SJSA1 (cell line): ENCODE measurements at regions not wholly inside any gene's neighbourhood (a gene's known extent, or its start where the extent isn't known, plus 50 kb on each side); places are given as distances from the start of the nearest gene placed in this dataset.
"Not testable (repeated sequence)": the region's sequence is repeated elsewhere in the genome, so short reads cannot be mapped to it uniquely, and the experiment has no call there.

Experiments
- DNase-seq, 2 experiments: peaks; one replicate each; pipeline ENCODE4 v3.0.0-alpha.2; 2015 to 2020; ENCODE audit warnings: low spot score in 2 of 2, low read depth in 1 of 2
- H3K27ac ChIP-seq: fragments of 250-450 bp; sonication (Bioruptor Pico); 2 replicates; pipeline ENCODE4 v1.5.1; 2020; ENCODE audit warnings: mild to moderate bottlenecking, moderate library complexity
- H3K27me3 ChIP-seq: fragments of 250-450 bp; sonication (Bioruptor Pico); replicated peaks from 2 replicates; pipeline ENCODE4 v1.5.1; 2020; ENCODE audit warnings: mild to moderate bottlenecking, moderate library complexity
- H3K36me3 ChIP-seq: fragments of 250-450 bp; sonication (Bioruptor Pico); 2 replicates; pipeline ENCODE4 v1.5.1; 2020; ENCODE audit warnings: mild to moderate bottlenecking
- H3K4me1 ChIP-seq: fragments of 250-450 bp; sonication (Bioruptor Pico); replicated peaks from 2 replicates; pipeline ENCODE4 v1.6.1; 2021; ENCODE audit warnings: mild to moderate bottlenecking
- H3K4me3 ChIP-seq: fragments of 250-450 bp; sonication (Bioruptor Pico); 2 replicates; pipeline ENCODE4 v1.5.1; 2020; ENCODE audit warnings: mild to moderate bottlenecking
- H3K9me3 ChIP-seq: fragments of 250-450 bp; sonication (Bioruptor Pico); replicated peaks from 2 replicates; pipeline ENCODE4 v1.5.1; 2020; ENCODE audit warnings: mild to moderate bottlenecking

DNA sequence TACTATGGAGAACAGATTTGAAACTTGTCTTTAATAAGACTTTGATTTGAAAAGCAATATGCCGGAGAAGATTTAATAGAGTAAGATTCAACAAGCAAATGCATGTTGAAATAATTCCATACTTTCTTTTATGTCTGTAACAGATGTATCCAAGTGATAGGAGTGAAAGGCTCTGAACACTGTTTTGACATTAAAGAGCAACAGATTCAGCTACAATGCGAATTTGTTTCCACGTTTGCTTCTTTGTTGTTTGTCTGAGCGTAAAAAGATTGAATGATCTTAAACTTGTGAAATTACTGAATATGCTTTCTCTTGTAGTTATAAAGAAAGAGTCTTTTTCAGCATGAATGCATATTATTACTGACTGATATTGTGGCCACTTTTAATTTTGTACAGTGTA lies 2612.9 kb downstream of the PCDH9 start:
- no peak overlapping the region for H3K4me3 ChIP-seq
- no peaks in the 10 kb centered on the region for H3K4me1 ChIP-seq
- H3K27me3 ChIP-seq = 0 out of 2 replicates have a peak, but pooled peaks cover 3% of the 10 kb centered on the region
- H3K27ac ChIP-seq = no peak overlapping the region
- no peaks in the 10 kb centered on the region for H3K36me3 ChIP-seq
- DNase-seq = no peak
- H3K9me3 ChIP-seq = no peaks in the 10 kb centered on the region

DNA sequence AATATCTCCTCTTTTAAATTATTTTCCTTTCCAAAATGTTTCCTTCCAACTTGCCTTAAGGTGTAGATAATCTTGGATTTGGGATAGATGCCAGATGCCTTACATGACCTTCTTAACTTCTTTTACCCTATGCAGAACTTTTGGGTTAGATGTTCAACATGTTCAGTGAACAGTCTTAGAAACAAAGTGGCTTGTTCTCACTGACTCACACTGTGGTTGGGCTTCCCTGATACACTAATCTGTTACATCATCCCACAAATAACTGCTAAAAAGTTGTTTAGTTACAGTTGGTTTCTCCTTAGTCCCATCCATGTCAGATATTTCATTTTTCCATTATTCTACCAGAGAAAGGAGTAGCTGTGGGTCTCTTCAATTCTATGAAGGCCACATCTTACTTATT lies 2638.2 kb downstream of the PCDH9 start:
- Histone ChIP-seq H3K4me3 (no peak overlapping the region), H3K9me3 (no peaks in the 10 kb centered on the region), H3K27ac (no peak overlapping the region), H3K27me3 (no peaks in the 10 kb centered on the region), H3K36me3 (no peaks in the 10 kb centered on the region), H3K4me1 (no peaks in the 10 kb centered on the region)
- DNase-seq = no peak

- no peaks in the 10 kb centered on the region for H3K27me3 ChIP-seq
- no peak overlapping the region for H3K27ac ChIP-seq
- no peaks in the 10 kb centered on the region for H3K9me3 ChIP-seq
- DNase-seq = no peak
- H3K4me3 ChIP-seq = no peak overlapping the region
- no peaks in the 10 kb centered on the region for H3K36me3 ChIP-seq
- no peaks in the 10 kb centered on the region for H3K4me1 ChIP-seq
These were observed 2650.8 kb downstream of the PCDH9 start for GRCh38 chr13:64579331-64579730.

DNA sequence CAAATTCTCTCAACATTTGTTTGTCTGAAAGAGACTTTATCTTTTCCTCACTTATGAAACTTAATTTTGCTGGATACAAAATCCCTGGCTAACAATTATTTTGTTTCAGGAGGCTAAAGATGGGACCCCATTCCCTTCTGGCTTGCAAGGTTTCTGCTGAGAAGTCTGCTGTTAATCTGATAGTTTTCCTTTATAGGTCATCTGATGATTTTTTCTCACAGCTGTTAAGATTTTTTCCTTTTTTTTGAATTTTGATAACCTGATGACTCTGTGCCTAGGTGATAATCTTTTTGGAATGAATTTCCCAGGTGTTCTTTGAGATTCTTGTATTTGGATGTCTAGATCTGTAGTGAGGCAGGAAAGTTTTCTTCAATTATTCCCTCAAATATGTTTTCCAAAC lies 2661.4 kb downstream of the PCDH9 start:
- Histone ChIP-seq H3K4me3 (no peak overlapping the region), H3K9me3 (no peaks in the 10 kb centered on the region), H3K27ac (no peak overlapping the region), H3K4me1 (no peaks in the 10 kb centered on the region), H3K27me3 (no peaks in the 10 kb centered on the region), H3K36me3 (no peaks in the 10 kb centered on the region)
- DNase-seq = no peak

- not testable (repeated sequence) for DNase-seq, H3K27me3 ChIP-seq, H3K4me1 ChIP-seq, H3K9me3 ChIP-seq, H3K4me3 ChIP-seq, H3K27ac ChIP-seq, H3K36me3 ChIP-seq
These were observed 2672.1 kb downstream of the PCDH9 start for GRCh38 chr13:64558031-64558430.

DNA sequence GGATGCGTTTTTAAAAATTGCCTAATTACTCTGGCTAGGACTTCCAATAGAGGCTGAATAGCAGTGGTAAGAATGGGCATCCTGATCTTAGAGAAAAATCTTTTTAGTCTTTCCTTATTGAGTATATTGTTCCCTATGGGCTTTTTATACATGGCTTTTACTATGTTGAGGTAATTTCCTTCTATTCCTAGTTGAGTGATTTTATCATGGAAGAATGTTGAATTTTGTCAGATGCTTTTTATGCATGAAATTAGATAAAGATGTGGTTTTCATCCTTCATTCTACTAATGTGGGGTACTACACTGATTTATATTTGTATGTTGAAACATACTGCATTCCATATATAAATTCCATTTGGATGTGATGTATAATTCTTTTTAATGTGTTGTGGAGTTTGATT lies 2673.8 kb downstream of the PCDH9 start:
- no peaks in the 10 kb centered on the region for H3K4me1 ChIP-seq
- no peaks in the 10 kb centered on the region for H3K9me3 ChIP-seq
- H3K4me3 ChIP-seq = no peak overlapping the region
- no peaks in the 10 kb centered on the region for H3K36me3 ChIP-seq
- no peak for DNase-seq
- H3K27me3 ChIP-seq = no peaks in the 10 kb centered on the region
- H3K27ac ChIP-seq = no peak overlapping the region

GRCh38 chr13:64553411-64554129 lies 2676.6 kb downstream of the PCDH9 start:
- DNase-seq = no peak
- H3K9me3 ChIP-seq = no peaks in the 10 kb centered on the region
- no peak overlapping the region for H3K27ac ChIP-seq
- no peaks in the 10 kb centered on the region for H3K36me3 ChIP-seq
- no peaks in the 10 kb centered on the region for H3K27me3 ChIP-seq
- no peak overlapping the region for H3K4me3 ChIP-seq
- no peaks in the 10 kb centered on the region for H3K4me1 ChIP-seq

DNA sequence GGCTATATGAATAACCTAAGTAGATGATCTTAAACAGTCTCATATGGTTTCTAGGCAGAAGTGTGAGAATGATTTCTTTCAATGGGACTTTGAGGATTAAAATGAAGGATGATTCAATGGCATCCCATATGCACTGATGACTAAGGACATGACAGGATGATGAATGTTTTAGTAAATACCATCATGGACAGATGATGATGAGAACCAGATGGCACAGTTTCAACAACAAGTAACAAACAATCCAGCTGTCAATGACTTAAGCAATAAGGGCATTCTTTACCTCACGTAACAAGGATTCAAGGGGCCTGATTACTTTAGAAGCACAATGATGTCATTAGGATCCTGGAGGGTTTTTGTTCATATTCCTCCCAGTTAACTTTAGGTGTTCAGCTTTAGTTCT lies 2678.4 kb downstream of the PCDH9 start:
- no peak overlapping the region for H3K27ac ChIP-seq
- no peaks in the 10 kb centered on the region for H3K9me3 ChIP-seq
- H3K27me3 ChIP-seq = no peaks in the 10 kb centered on the region
- DNase-seq = no peak
- no peaks in the 10 kb centered on the region for H3K36me3 ChIP-seq
- no peaks in the 10 kb centered on the region for H3K4me1 ChIP-seq
- no peak overlapping the region for H3K4me3 ChIP-seq

DNA sequence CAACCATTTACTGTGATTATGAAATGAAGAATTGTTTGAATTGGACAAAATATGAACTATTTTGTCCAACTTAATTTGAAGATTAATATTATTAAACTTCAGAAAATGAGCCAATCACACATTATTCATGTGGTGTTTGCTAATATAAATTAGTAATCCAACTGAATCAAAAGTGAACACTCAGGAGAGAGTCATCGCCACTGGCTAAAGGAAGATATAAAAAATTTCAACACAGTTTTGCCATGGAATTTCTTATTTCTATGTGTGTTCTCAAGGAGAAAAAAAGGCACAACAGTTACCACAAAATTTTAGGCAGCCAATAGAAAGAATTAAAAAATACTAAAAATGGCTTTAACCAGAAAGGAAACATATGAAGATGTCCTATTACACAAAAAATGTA lies 2683.8 kb downstream of the PCDH9 start:
- no peak for DNase-seq
- no peaks in the 10 kb centered on the region for H3K36me3 ChIP-seq
- H3K4me3 ChIP-seq = no peak overlapping the region

DNA sequence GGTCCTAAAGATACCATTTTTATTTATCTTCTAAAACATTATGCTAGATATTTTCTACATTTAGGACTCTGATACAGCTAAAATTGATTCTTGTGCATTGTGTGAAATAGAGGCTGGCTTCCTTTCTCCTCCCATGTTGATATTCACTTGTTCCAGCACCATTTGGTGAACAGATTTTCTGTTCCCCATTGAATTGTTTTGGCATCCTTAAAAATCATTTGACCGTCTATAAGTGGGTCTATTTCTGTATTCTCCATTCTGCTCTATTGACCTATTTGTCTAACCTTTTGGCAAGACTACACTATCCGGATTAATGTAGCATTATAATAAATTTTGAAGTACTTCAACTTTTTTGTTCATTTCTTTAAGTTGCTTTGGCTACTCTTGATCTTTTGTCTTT lies 2689.2 kb downstream of the PCDH9 start:
- DNase-seq = no peak
- Histone ChIP-seq H3K4me3 (no peak overlapping the region), H3K9me3 (no peaks in the 10 kb centered on the region), H3K27me3 (no peaks in the 10 kb centered on the region), H3K36me3 (no peaks in the 10 kb centered on the region), H3K4me1 (no peaks in the 10 kb centered on the region), H3K27ac (no peak overlapping the region)

More for the DNA sequence above, 2683.8 kb downstream of the PCDH9 start:
- H3K27me3 ChIP-seq = no peaks in the 10 kb centered on the region
- no peaks in the 10 kb centered on the region for H3K4me1 ChIP-seq
- no peak overlapping the region for H3K27ac ChIP-seq
- no peaks in the 10 kb centered on the region for H3K9me3 ChIP-seq

- Histone ChIP-seq H3K4me3 (no peak overlapping the region), H3K27me3 (no peaks in the 10 kb centered on the region), H3K27ac (no peak overlapping the region), H3K36me3 (no peaks in the 10 kb centered on the region), H3K9me3 (no peaks in the 10 kb centered on the region), H3K4me1 (no peaks in the 10 kb centered on the region)
- DNase-seq = no peak
These were observed 2689.7 kb downstream of the PCDH9 start for GRCh38 chr13:64540468-64540867.

GRCh38 chr13:64538711-64539110 lies 2691.4 kb downstream of the PCDH9 start:
- no peaks in the 10 kb centered on the region for H3K9me3 ChIP-seq
- no peaks in the 10 kb centered on the region for H3K27me3 ChIP-seq
- H3K4me1 ChIP-seq = no peaks in the 10 kb centered on the region
- no peak overlapping the region for H3K27ac ChIP-seq
- no peak overlapping the region for H3K4me3 ChIP-seq
- H3K36me3 ChIP-seq = no peaks in the 10 kb centered on the region
- no peak for DNase-seq

- H3K4me1 ChIP-seq = no peaks in the 10 kb centered on the region
- H3K9me3 ChIP-seq = no peaks in the 10 kb centered on the region
- no peaks in the 10 kb centered on the region for H3K36me3 ChIP-seq
- no peak overlapping the region for H3K4me3 ChIP-seq
- no peaks in the 10 kb centered on the region for H3K27me3 ChIP-seq
- DNase-seq = no peak
- no peak overlapping the region for H3K27ac ChIP-seq
These were observed 2695.8 kb downstream of the PCDH9 start for GRCh38 chr13:64534302-64534701.

GRCh38 chr13:64531400-64531799 lies 2698.7 kb downstream of the PCDH9 start:
- H3K27ac ChIP-seq = no peak overlapping the region
- no peaks in the 10 kb centered on the region for H3K9me3 ChIP-seq
- H3K27me3 ChIP-seq = no peaks in the 10 kb centered on the region
- no peaks in the 10 kb centered on the region for H3K36me3 ChIP-seq
- no peak for DNase-seq
- no peak overlapping the region for H3K4me3 ChIP-seq
- no peaks in the 10 kb centered on the region for H3K4me1 ChIP-seq

DNA sequence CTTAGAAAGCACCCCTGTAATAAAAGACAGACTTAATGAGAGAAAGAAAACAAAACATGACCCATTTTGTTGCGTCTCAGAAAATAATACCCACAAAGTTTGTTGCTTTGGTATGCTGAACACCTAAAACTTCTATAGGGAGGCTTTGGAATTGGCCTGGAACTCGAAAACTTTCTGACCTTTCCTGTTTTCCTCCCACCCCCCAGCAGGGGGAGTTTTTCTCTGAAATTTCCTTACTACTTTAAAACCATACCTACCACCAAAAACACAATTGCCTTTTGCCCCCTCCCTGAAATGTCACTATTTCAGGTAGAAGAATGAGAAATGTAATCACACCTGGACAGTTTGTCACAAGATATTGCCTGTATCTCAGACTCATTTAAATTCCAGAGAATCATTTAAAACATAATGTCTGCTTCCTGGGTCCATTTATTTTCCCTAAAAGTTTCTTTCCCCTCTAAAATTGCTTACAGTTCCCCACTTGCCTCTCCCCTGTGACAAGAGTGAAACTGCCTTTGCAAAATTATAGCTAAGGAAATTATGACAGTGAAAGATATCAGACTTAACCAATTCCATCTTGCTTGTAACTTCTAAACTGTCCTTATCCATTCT lies 2700.2 kb downstream of the PCDH9 start:
- no peak overlapping the region for H3K4me3 ChIP-seq
- H3K36me3 ChIP-seq = no peaks in the 10 kb centered on the region
- DNase-seq = peak in 1 of 2 experiments; percentile 3
- no peaks in the 10 kb centered on the region for H3K9me3 ChIP-seq
- no peaks in the 10 kb centered on the region for H3K27me3 ChIP-seq
- H3K4me1 ChIP-seq = no peaks in the 10 kb centered on the region
- no peak overlapping the region for H3K27ac ChIP-seq
